COLO829 (cell line): ENCODE measurements at regions not wholly inside any gene's neighbourhood (a gene's known extent, or its start where the extent isn't known, plus 50 kb on each side); places are given as distances from the start of the nearest gene placed in this dataset.
"Not testable (repeated sequence)": the region's sequence is repeated elsewhere in the genome, so short reads cannot be mapped to it uniquely, and the experiment has no call there.

Source experiments
- DNase-seq: peaks from one replicate; pipeline ENCODE4 v3.0.0; 2012; ENCODE audit warnings: low spot score

DNA sequence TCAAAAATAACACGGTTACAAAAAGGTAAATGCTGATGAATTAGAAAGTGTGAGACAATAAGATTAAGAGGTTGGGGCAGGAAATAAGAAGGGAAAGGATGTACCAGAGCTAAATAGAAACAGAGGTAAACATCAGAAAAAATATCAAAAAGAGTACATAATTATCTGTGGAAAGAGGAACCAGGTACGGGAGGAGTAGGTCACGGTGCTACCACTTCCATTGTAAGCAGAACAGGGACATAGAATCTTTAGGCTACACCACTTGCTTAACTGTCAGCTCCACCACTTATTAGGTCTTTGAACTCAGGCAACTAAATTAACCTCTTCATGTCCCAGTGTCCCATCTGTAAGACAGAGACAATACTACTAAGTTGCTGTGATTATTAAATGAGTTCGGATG is 350.3 kb downstream of the LRATD1 start:
- no peak for DNase-seq

DNA sequence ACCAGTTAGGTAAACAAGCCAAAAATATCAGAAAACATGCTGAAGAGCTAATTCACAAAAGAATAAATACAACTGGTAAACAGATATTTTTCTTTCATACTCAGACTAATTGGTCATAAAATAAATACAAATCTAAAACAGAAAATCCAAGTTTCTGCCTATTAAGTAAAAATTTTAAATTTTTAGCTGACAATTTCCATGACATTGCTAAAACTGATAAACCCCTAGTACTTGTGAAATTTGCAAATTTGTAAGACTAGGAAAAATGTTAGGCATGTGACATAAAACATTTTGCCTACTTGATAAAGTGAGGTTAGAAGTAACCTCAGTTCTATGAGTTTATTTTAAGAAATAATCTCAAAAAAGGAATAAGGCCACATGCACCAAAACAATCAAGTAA is 356.1 kb downstream of the LRATD1 start:
- no peak for DNase-seq

DNA sequence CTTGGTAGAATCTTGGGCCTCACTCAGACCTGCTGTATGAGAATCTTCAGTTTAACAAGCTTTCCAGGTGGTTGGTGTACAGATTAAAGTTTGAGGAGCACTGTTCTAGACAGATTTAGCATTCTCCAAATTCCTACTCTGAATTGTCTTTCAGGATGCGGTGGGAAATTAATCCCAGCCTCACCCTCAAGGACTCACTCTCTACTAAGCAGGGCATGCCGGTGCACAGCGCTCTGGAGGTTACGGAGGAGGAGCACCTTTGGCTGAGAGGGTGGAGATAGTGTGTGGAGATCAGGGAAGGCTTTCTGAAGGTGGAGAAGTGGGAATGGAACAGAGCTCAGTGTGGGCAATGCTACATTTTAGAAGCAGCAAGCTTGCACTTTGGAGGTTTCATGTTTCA is 359.2 kb downstream of the LRATD1 start:
- no peak for DNase-seq

DNA sequence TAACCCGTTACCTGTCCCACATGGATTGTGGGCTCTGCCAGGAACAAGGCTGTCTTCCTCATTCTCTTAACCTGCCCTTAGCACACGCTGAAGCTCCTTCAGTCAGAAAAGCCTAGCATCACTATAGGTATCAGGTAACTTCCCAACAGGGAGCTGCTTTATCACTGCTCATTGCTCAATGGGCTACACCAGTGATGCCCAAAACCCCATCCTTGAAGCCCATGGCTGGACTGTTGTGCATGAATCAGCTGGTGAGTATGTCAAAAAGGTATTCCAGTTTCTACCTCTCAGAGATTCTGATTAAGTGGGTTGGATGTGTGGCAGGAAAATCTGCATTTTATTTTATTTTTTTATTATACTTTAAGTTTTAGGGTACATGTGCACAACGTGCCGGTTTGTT is 362.2 kb downstream of the LRATD1 start:
- DNase-seq, result no peak

DNA sequence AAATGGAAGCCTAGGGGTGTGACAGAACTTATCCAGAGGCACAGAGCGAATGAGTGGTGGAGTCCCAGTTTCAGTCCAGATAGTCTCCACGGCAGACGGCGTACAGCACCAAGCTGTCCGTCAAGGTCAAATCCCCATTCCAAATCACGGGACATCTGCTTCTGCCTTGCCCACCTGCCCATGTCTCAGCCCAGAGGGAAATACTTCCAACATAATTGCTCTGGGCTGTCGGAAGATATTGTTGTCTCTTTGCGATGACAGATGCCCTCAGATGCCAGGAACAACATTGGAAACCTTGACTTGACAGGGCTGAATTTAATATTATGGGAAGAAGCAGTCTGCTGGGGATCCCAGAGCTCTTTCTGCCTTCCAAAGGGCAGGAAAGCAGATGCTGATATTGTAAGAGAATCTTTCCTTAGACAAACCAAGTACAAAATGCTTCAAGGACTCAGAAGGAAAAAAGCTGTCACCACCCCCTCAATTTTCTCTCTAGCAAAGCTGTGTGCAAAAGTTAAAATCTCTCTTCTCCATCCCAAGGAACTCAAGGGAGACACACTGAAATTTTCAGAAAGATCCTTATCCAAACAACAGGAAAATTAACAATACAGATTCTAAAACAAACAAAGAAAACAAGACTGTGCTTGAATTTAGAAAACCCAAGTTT is 364.0 kb downstream of the LRATD1 start:
- DNase-seq, result no peak

DNA sequence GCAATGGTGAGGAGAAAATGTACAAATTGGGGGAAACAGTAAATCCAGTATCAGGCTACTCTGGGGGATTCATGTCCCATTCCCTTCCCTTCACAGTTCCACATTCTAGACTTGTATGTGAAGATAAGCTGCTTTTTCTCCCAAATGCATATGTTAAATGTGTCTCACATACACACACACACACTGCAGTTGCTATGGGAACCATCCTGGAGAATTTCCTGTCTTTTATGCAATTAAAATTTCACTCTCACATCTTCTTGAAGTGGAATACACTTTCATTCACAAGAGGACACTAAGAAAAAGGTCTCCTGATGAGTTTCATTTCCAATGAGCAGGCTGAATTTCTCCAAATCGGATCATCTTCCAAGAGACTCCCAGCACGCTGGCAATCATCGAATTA is 366.0 kb downstream of the LRATD1 start:
- DNase-seq, result no peak

DNA sequence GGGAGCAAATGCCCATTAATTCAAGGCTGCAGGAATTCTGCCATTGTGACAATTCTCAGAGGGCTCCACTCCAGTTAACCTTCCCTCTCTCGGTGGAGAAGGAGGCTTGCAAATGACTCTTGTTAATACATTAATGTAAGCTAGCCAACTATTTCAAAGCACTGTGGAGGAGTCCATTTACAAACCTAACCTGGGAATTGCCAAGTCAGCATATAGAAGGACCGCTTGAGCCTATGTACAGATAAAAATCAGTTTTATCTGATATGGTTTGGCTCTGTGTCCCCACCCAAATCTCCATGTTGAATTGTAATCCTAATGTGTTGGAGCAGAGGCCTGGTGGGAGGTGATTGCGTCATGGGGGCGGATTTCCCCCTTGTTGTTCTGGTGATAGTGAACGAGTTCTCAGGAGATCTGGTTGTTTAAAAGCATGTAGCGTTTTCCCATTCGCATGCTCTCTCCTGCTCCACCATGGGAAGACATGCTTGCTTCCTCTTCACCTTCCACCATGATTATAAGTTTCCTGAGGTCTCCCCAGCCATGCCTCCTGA is 366.7 kb downstream of the LRATD1 start:
- DNase-seq, result no peak

DNA sequence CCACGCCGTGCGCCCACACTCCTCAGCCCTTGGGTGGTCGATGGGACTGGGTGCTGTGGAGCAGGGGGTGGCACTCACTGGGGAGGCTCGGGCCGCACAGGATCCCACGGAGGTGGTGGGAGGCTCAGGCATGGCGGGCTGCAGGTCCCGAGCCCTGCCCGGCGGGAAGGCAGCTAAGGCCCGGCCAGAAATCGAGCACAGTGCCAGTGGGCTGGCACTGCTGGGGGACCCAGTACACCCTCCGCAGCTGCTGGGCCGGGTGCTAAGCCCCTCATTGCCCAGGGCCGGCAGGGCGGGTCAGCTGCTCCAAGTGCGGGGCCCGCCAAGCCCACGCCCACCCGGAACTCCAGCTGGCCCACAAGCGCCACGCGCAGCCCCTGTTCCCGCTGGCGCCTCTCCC is 370.0 kb downstream of the LRATD1 start:
- not testable (repeated sequence) for DNase-seq

DNA sequence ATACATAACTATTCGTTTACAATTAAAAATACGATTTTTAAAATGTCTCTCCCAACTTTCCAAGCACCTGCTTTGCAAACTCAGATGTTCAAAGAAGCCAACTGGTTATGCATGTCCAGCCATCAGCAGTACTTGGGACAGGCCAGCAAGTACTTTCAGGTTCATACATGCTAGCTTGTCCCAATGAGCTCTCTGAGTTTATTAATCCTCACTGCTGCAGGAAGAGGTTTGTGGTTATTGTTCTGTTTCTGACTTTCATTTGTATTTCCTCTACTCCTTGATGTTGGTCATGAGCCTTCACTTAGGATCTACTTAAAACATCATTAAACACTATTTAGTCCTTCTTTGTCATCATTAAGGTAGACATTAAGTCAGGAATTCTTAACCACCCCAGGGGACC is 374.1 kb downstream of the LRATD1 start:
- DNase-seq, result no peak

DNA sequence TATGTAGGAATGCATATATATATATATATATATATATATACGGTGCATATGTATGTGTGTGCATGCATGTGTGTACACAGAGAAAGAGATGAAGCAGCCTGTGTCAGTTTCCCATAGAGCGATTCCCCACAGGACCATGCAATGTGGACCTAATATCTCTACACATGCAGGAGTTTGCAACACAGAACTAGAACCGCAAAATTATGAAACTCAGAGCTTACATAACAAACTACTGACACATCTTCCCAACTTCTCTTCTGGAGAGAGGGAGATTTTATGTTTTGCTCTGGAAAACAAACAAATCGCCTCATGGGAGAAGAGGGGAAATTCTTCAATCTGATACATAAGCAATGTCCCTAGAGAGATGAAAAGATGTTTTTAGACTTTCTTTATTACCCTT is 377.2 kb downstream of the LRATD1 start:
- no peak for DNase-seq

DNA sequence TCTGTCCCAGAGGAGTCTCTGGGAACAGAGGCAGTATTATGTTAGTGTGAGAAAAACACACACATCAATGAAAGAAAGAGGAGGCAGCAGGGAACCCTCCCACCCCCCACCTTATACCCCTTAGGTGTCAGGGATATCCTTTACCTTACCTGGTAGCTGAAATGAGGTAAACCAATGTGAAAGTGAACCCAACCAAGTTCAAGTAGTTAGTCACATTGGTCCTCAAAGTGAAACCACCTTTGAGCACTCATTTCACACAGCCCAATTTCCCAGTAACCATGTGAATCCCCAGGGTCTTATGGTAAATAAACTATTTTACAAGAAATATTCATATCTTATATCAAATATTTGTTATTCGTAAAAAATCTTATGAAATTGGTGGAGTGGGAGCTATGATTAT is 377.8 kb downstream of the LRATD1 start:
- DNase-seq, result no peak

DNA sequence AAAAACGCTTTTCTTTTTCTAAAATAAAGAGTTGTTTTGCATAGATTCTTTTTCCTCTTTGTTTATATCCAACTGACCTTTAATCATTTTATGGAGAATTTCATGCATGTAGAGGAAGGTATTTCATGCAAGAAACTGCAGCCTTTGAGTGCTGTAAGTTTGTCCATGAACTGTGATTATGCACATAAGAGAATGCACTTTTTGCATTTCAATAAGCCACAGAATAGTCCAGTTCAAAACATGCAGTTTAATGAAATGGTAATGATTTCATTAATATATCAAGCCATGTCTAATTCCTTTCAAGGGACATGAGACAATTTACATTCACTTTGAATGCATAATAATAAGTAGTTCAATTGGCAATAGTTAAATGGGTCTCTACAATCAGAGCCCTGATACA is 386.3 kb downstream of the LRATD1 start:
- DNase-seq, result no peak

DNA sequence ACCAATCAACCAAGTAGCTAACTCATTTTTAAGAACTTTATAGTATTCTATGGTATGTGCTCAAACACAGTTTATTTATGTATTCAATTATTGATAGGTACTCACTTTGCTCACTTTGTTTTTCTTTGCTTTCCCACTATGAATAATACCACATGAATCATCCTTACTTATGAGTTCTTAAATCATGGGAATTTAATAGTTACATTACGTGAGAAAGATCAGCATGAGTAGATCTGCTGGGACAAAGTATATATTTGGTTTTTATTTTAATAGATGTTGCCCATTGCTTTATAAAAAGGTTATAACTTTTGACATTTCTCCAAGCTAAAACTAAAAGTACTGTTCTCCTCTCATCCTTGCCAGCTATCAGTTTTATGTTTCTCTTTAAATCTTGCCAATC is 390.7 kb downstream of the LRATD1 start:
- DNase-seq, result no peak

DNA sequence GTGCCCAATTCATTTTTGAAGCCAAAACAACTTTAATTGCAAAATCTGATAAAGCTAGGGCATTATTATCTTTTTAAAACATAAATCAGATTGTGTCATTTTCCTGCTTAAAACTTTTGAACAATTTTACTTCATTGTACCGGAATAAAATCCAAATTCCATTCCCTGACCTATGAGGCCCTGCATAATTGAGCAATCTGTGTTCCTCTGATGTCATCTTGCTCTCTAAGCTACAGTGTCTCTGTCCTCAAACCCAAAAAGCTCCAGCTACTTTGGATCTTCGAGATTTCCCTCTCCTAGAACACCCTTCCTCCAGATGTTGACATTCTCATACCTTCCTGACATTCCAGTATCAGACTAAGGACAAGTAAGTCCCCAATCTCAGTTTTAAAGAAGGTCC is 395.9 kb downstream of the LRATD1 start:
- no peak for DNase-seq

DNA sequence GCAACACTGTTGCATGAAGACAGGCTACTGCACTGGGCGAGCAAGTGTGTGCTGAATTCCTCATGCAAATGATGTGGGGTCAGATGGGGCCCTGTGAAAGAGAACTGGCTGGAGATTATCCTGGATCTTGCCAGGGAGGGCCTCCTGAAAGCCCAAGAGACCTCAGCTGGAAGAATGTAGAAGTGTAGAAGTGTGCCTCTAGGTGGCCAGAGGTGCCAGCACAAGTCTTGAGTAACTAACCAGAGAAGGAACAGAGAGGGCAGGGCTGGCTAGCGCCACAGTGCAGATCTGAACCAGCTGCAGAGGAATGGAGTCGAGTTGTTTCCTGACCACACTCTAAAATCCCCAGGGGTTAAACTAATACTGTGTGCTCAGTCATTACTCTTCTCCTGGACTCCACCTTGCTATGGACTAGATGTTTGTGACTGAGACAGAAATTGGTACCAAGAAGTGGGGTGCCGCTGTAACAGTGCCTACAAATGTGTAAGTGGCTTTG is 399.3 kb downstream of the LRATD1 start:
- DNase-seq, result no peak

DNA sequence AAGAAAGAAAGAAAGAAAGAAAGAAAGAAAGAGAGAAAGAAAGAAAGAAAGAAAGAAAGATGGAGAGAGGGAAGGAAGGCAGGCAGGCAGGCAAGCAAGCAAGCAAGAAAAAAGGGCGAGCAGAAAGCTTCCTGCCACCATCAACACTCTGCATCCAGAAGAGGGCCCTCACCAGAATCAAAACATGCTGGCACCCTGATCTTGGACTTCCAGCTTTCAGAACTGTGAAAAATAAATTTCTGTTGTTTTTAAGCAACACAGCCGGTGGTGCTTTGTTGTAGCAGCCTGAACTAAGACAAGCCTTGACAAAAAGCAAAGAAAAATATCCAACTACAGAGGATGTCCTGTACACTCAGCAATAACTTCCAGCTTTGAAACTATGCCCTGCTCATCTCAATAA is 401.7 kb downstream of the LRATD1 start:
- DNase-seq, result no peak

DNA sequence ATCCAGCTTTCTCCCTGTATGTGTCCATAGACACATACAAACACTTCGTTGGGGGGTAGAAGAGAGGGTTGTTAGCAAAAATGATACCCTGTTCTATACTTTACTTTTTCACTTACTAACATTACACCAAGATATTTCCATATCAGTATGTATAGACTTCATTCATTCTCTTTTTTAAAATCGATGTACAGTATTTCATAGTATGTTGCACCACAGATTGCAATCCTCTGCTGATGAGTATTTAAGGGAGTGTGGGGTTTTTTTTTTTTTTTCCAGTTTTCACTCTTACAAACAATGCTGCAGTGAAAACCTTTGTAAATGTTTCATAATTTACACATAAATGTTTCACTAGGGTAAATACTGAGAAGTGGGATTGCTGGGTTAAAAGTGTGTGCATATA is 402.3 kb downstream of the LRATD1 start:
- DNase-seq, result no peak

DNA sequence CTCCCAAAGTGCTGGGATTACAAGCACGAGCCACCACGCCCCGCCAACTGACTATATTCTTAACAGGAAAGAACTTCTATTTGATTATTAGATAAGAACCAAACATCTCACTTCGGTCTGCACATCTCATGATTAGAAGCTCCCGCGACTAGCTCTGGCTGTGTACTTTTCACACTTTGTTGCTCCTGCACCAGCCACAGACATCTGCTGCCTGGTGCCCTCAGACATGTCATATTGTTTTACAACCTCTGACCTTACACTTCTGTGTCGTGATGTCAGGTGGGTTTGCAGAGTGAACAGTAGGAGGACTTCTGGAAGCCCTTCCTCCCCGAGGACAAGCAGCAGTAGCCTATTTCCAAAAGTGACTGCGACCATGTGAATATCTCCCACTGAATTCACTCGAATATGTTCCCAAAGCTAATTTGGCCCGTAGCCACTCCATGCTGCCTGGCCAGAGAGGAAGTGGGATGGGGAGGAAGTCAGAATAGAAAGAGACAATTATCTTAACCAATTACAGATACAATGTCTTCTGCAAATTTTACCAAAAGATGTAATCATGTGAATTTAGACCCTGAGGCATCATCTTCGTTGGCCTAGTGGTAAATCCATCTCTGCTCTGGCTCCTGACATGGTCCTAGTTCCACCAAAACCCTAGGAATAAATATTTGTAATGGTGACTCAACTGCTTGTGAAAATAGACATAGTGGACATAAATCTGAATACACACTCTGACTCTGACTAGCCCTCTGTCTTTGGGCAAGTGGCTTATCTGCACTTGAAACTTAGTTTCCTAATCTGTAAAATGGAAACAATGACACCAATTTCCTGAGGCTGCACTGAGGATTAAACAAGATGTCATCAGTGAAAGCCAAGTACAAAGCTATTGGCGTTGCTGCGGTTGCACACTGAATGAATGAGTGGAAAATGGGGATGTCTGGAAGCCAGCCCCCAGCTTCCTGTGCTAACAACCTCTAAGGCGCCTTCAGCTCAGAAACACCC is 406.1 kb downstream of the LRATD1 start:
- no peak for DNase-seq

DNA sequence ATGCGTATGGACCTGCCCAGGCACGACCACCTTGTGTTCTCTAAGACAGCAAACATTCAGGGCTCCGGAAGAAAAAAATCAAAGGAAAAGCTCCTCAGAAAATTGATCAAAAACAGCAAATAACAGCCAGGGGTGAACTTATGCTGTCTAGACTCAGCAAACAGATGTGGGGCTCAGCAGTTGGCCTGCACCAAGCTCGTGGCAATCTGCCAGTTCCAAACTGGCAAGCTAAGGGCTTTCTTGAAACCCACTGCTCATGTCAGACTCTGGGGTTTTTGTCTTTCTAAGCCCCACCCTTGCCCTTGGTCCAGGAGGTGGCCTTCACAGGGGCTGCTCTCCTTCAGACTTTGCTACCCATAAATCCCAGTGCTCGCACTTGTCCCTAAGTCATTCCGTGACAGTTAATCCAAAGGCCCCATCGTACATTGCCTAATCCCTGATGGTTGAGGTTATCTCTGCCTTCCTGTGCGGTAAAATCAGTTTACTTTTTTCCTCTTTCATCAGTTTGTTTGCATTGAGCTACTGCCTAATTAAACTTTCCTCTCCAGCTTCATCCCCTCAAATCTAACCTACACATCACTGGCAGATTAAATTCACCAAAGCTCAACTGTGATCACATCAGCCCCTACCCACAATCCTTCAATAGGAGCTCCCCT is 408.0 kb downstream of the LRATD1 start:
- DNase-seq, result no peak

DNA sequence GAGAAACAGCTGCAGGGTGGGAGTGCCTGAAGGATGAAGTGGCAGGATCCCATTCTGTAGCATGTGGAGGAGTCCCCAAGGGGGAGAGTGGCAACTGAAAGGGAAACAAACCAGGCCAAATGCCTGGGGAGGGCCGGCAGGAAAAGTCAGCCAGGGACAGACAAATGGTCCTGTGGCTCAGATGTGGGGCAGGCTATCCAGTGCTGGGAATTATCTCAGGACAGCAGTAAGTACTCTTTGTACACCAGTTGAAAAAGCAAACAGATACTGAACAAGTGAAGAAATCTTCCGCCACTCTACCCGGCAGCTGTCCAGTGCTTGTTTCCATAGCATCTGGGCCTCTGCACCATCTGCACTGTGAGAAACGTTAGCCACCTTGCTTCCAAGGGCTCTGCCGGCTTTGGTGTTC is 408.9 kb downstream of the LRATD1 start:
- DNase-seq, result no peak

DNA sequence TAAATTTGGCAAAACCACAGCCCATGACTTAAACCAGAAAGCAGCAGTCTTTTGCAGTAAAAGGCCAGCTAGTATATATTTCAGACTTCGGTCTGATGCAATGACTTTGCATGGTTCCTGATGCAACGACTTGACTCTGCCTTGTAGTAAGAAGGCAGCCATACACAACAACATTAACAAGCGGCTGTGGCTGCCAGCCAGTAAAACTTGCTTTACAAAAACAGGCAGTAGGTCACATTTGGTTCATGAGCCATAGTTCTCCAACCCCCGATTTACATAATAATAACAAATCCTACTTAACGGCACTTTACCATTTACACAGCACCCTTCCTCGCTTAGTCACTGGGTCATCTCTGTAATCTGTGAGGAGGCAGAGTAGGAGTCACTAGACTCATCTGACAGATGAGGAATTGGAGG is 410.3 kb downstream of the LRATD1 start:
- no peak for DNase-seq

DNA sequence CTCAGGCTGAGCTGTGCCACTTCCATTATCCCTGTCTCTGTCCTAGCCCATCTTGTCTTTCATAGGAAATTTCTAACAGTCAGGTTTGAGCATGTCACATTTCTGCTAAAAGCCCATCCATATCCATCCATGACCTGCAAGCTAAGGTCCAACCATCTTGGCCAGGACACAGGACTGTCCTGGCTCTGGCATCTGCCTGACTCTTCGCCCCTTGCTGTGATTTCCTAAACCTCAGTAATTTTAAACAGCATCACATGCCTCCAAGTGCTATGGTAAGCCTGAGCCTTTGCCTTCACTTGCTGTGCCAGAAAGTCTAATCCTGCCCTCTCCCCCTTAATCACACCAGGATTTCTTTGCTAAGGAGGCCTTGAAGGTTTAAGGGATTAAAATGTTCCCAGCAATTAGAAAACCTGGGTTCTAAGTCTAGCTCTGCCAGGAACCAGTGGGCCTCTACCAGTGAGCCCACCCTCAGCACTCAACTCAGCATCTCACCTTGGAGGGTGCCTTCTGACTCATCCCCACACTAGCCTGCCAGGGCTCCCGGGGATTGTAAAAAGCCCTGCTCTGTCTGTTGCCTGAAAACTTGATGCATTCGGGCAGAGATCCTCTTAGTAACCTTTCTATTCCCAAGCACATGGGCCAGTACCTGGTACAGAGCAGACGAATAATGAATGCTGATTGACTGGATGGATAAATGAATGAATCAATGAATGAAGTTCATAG is 411.0 kb downstream of the LRATD1 start:
- DNase-seq, result no peak
